ENCODE measurements at regions not wholly inside any gene's neighbourhood (a gene's known extent, or its start where the extent isn't known, plus 50 kb on each side); places are given as distances from the start of the nearest gene placed in this dataset.

GRCh38 chr1:193799371-193799770 is 613.0 kb upstream of the B3GALT2 start:
- TF ChIP-seq GATA2 (IDR thresholded peaks at IDR 0.05; ENCODE audit: low read depth, low read length): no peak
- no peak for TF ChIP-seq GATA3 (IDR thresholded peaks at IDR 0.05; ENCODE audit: low read depth, low read length)
